HEK293 (cell line): ENCODE measurements at regions not wholly inside any gene's neighbourhood (a gene's known extent, or its start where the extent isn't known, plus 50 kb on each side); places are given as distances from the start of the nearest gene placed in this dataset.

Source experiments
- ELK4 ChIP-seq: IDR thresholded peaks from 2 replicates; pipeline ENCODE4 v1.6.1; 2011; ENCODE audit warnings: mild to moderate bottlenecking, low read depth, low read length, borderline replicate concordance
- FEZF1 ChIP-seq: fragments of 450-650 bp; formaldehyde crosslinking; IDR thresholded peaks from 2 replicates; pipeline ENCODE4 v1.5.1; 2016; ENCODE audit warnings: missing biosample characterization, missing genetic modification characterization
- KLF10 ChIP-seq: fragments of 450-650 bp; IDR thresholded peaks from 2 replicates; pipeline ENCODE4 v1.5.1; 2018; ENCODE audit warnings: missing biosample characterization, mild to moderate bottlenecking, missing genetic modification characterization
- KLF8 ChIP-seq: fragments of 450-650 bp; formaldehyde crosslinking; IDR thresholded peaks from 2 replicates; pipeline ENCODE4 v1.5.1; 2016; ENCODE audit warnings: missing biosample characterization, missing genetic modification characterization
- PRDM1 ChIP-seq: fragments of 450-650 bp; formaldehyde crosslinking; IDR thresholded peaks from 2 replicates; pipeline ENCODE4; 2016; ENCODE audit warnings: missing biosample characterization, missing genetic modification characterization
- PRDM2 ChIP-seq: fragments of 450-650 bp; formaldehyde crosslinking; IDR thresholded peaks from 2 replicates; pipeline ENCODE4 v1.5.1; 2016; ENCODE audit warnings: missing biosample characterization, missing genetic modification characterization, borderline replicate concordance
- PRDM6 ChIP-seq: fragments of 450-650 bp; formaldehyde crosslinking; IDR thresholded peaks from 2 replicates; pipeline ENCODE4 v1.5.1; 2017; ENCODE audit warnings: missing biosample characterization, missing genetic modification characterization
- SP7 ChIP-seq: fragments of 450-650 bp; formaldehyde crosslinking; IDR thresholded peaks from 2 replicates; pipeline ENCODE4 v1.5.1; 2016; ENCODE audit warnings: missing biosample characterization, missing genetic modification characterization
- ZBTB1 ChIP-seq: fragments of 450-650 bp; formaldehyde crosslinking; IDR thresholded peaks from 2 replicates; pipeline ENCODE4 v1.5.1; 2016; ENCODE audit warnings: missing biosample characterization, missing genetic modification characterization
- ZBTB20 ChIP-seq: fragments of 450-650 bp; formaldehyde crosslinking; IDR thresholded peaks from 2 replicates; pipeline ENCODE4 v1.5.1; 2016; ENCODE audit warnings: missing biosample characterization, missing genetic modification characterization
- ZFP41 ChIP-seq: fragments of 450-650 bp; formaldehyde crosslinking; IDR thresholded peaks from 2 replicates; pipeline ENCODE4 v1.5.1; 2016; ENCODE audit warnings: missing biosample characterization, missing genetic modification characterization, borderline replicate concordance
- ZNF10 ChIP-seq: fragments of 450-650 bp; formaldehyde crosslinking; IDR thresholded peaks from 2 replicates; pipeline ENCODE4 v1.5.1; 2017; ENCODE audit warnings: missing biosample characterization, missing genetic modification characterization
- ZNF155 ChIP-seq: fragments of 450-650 bp; formaldehyde crosslinking; IDR thresholded peaks from 2 replicates; pipeline ENCODE4 v1.5.1; 2016; ENCODE audit warnings: missing biosample characterization, missing genetic modification characterization
- ZNF16 ChIP-seq: fragments of 450-650 bp; formaldehyde crosslinking; IDR thresholded peaks from 2 replicates; pipeline ENCODE4 v1.5.1; 2016; ENCODE audit warnings: low read depth, missing biosample characterization, missing genetic modification characterization
- ZNF501 ChIP-seq: fragments of 450-650 bp; formaldehyde crosslinking; IDR thresholded peaks from 2 replicates; pipeline ENCODE4 v1.5.1; 2016; ENCODE audit warnings: missing biosample characterization, missing genetic modification characterization
- ZNF621 ChIP-seq: fragments of 450-650 bp; formaldehyde crosslinking; IDR thresholded peaks from 2 replicates; pipeline ENCODE4 v1.5.1; 2017; ENCODE audit warnings: missing biosample characterization, missing genetic modification characterization
- ZNF626 ChIP-seq: fragments of 450-650 bp; sonication (Bioruptor Pico); formaldehyde crosslinking; IDR thresholded peaks from 2 replicates; pipeline ENCODE4 v1.5.1; 2018; ENCODE audit warnings: missing biosample characterization, missing genetic modification characterization, inconsistent platforms
- ZNF629 ChIP-seq: fragments of 450-650 bp; formaldehyde crosslinking; IDR thresholded peaks from 2 replicates; pipeline ENCODE4 v1.5.1; 2017; ENCODE audit warnings: missing biosample characterization, missing genetic modification characterization
- ZNF664 ChIP-seq: fragments of 450-650 bp; formaldehyde crosslinking; IDR thresholded peaks from 2 replicates; pipeline ENCODE4 v1.5.1; 2016; ENCODE audit warnings: missing biosample characterization, missing genetic modification characterization
- ZNF785 ChIP-seq: fragments of 450-650 bp; formaldehyde crosslinking; IDR thresholded peaks from 2 replicates; pipeline ENCODE4 v1.5.1; 2016; ENCODE audit warnings: missing biosample characterization, missing genetic modification characterization
- ZNF843 ChIP-seq: fragments of 450-650 bp; formaldehyde crosslinking; IDR thresholded peaks from 2 replicates; pipeline ENCODE4 v1.5.1; 2016; ENCODE audit warnings: missing biosample characterization, missing genetic modification characterization
- ZSCAN16 ChIP-seq: fragments of 450-650 bp; formaldehyde crosslinking; IDR thresholded peaks from 2 replicates; pipeline ENCODE4 v1.5.1; 2016; ENCODE audit warnings: missing biosample characterization, missing genetic modification characterization
- ZSCAN18 ChIP-seq: fragments of 450-650 bp; formaldehyde crosslinking; IDR thresholded peaks from 2 replicates; pipeline ENCODE4 v1.5.1; 2016; ENCODE audit warnings: missing biosample characterization, missing genetic modification characterization
- ZSCAN30 ChIP-seq: fragments of 450-650 bp; IDR thresholded peaks from 2 replicates; pipeline ENCODE4 v1.5.1; 2018; ENCODE audit warnings: missing biosample characterization, mild to moderate bottlenecking, missing genetic modification characterization, moderate library complexity
- TF ChIP-seq, protein P1 (sequence below): fragments of 450-650 bp; formaldehyde crosslinking; IDR thresholded peaks from 2 replicates; pipeline ENCODE4 v1.5.1; 2016; ENCODE audit warnings: missing biosample characterization, missing genetic modification characterization, low read depth
- TF ChIP-seq, protein P2 (sequence below): fragments of 450-650 bp; formaldehyde crosslinking; IDR thresholded peaks from 2 replicates; pipeline ENCODE4 v1.5.1; 2016; ENCODE audit warnings: missing biosample characterization, missing genetic modification characterization
- TF ChIP-seq, protein P3 (sequence below): fragments of 450-650 bp; formaldehyde crosslinking; IDR thresholded peaks from 2 replicates; pipeline ENCODE4 v1.5.1; 2016; ENCODE audit warnings: missing biosample characterization, missing genetic modification characterization

GRCh38 chr17:71632328-71632727 lies 488.5 kb upstream of the SOX9 start (continued):
- TF ChIP-seq FEZF1 (tag by site-specific recombination) = peak; percentile 86
- no peak for TF ChIP-seq ZNF155 (tag by site-specific recombination)
- no peak for TF ChIP-seq ZNF16 (tag by site-specific recombination)
- TF ChIP-seq SP7 (tag by site-specific recombination) = peak; percentile 100
- TF ChIP-seq PRDM1 (tag by site-specific recombination) = no peak
- peak; percentile 81 for TF ChIP-seq KLF8 (tag by site-specific recombination)
- TF ChIP-seq, protein P1, sequence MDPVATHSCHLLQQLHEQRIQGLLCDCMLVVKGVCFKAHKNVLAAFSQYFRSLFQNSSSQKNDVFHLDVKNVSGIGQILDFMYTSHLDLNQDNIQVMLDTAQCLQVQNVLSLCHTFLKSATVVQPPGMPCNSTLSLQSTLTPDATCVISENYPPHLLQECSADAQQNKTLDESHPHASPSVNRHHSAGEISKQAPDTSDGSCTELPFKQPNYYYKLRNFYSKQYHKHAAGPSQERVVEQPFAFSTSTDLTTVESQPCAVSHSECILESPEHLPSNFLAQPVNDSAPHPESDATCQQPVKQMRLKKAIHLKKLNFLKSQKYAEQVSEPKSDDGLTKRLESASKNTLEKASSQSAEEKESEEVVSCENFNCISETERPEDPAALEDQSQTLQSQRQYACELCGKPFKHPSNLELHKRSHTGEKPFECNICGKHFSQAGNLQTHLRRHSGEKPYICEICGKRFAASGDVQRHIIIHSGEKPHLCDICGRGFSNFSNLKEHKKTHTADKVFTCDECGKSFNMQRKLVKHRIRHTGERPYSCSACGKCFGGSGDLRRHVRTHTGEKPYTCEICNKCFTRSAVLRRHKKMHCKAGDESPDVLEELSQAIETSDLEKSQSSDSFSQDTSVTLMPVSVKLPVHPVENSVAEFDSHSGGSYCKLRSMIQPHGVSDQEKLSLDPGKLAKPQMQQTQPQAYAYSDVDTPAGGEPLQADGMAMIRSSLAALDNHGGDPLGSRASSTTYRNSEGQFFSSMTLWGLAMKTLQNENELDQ (tag by site-specific recombination) = no peak
- TF ChIP-seq ELK4 = no peak
- TF ChIP-seq ZSCAN16 (tag by site-specific recombination) = no peak
- TF ChIP-seq, protein P2, sequence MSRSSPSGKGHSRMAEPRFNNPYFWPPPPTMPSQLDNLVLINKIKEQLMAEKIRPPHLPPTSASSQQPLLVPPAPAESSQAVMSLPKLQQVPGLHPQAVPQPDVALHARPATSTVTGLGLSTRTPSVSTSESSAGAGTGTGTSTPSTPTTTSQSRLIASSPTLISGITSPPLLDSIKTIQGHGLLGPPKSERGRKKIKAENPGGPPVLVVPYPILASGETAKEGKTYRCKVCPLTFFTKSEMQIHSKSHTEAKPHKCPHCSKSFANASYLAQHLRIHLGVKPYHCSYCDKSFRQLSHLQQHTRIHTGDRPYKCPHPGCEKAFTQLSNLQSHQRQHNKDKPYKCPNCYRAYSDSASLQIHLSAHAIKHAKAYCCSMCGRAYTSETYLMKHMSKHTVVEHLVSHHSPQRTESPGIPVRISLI (tag by site-specific recombination) = peak; percentile 73
- 0 out of 2 replicates have a peak, but pooled peaks have one; percentile 71 for TF ChIP-seq ZBTB1 (tag by site-specific recombination)
- TF ChIP-seq ZSCAN18 (tag by site-specific recombination) = no peak
- no peak for TF ChIP-seq ZBTB20 (tag by site-specific recombination)
- 0 out of 2 replicates have a peak, but pooled peaks have one; percentile 67 for TF ChIP-seq ZNF621 (tag by site-specific recombination)
- TF ChIP-seq ZNF785 (tag by site-specific recombination) = no peak
- TF ChIP-seq ZNF664 (tag by site-specific recombination) = peak; percentile 43; the same call in 1 of the 2 replicates
- peak; percentile 95 for TF ChIP-seq ZNF843 (tag by site-specific recombination)
- no peak for TF ChIP-seq ZFP41 (tag by site-specific recombination)
- peak; percentile 70; the same call in 1 of the 2 replicates for TF ChIP-seq ZNF501 (tag by site-specific recombination)
- TF ChIP-seq PRDM2 (tag by site-specific recombination) = no peak
- TF ChIP-seq, protein P3, sequence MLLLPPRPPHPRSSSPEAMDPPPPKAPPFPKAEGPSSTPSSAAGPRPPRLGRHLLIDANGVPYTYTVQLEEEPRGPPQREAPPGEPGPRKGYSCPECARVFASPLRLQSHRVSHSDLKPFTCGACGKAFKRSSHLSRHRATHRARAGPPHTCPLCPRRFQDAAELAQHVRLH (tag by site-specific recombination) = peak; percentile 88
- peak; percentile 76 for TF ChIP-seq KLF10 (tag by site-specific recombination)
- peak; percentile 90 for TF ChIP-seq ZNF629 (tag by site-specific recombination)
- TF ChIP-seq PRDM6 (tag by site-specific recombination) = peak; percentile 95
- 0 out of 2 replicates have a peak, but pooled peaks have one; percentile 14 for TF ChIP-seq ZNF626 (tag by site-specific recombination)
- TF ChIP-seq ZNF10 (tag by site-specific recombination) = peak; percentile 88
- peak; percentile 54; the same call in 1 of the 2 replicates for TF ChIP-seq ZSCAN30 (tag by site-specific recombination)
